ENCODE measurements at regions not wholly inside any gene's neighbourhood (a gene's known extent, or its start where the extent isn't known, plus 50 kb on each side); places are given as distances from the start of the nearest gene placed in this dataset.

DNA sequence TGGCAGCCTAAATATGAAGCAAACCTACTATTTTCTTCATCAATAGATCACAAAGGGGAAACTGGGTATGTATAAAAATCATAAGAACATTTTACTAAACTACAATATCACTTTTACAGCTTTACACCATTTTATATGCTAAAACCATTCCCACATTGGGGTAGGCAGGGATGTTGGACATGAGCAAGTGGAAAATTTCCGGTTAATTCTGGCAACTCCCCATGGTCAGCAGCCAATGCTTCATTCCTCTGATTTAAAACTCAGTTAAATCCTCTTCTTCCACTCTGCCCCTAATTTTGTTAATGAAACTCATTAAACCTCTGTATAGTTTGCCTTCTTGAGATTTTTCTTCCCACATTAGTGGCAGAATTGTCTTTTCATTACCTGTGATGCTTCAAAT, 552.5 kb upstream of the NECTIN3 start:
- Histone ChIP-seq H2BK12ac (ENCODE audit: insufficient read length, low read depth, low read length) (no peak overlapping the region), H4K20me1 (ENCODE audit: control insufficient read depth, insufficient read depth, insufficient read length) (no peaks in the 10 kb centered on the region), H3K18ac (ENCODE audit: insufficient read length, low read depth, low read length) (no peak overlapping the region), H2AK5ac (ENCODE audit: insufficient read length, low read length) (no peak overlapping the region), H4K8ac (replicated peaks; ENCODE audit: insufficient read length, low read depth, low read length) (no peak overlapping the region), H2BK5ac (ENCODE audit: insufficient read length, low read length) (no peak overlapping the region), H2BK15ac (ENCODE audit: low read depth, low read length) (no peak overlapping the region), H3K23ac (ENCODE audit: insufficient read length, low read depth, low read length) (no peak overlapping the region), H3K4me1 (ENCODE audit: insufficient read depth, low read length) (no peaks in the 10 kb centered on the region), H3K56ac (ENCODE audit: insufficient read length, low read depth, low read length) (no peak overlapping the region), H3K23me2 (ENCODE audit: insufficient read length, low read depth, low read length, poor library complexity, severe bottlenecking) (no peaks in the 10 kb centered on the region), H4K91ac (ENCODE audit: insufficient read length, low read depth, low read length) (no peak overlapping the region), H3K27ac (ENCODE audit: insufficient read length, low read depth, low read length) (no peak overlapping the region), H3T11ph (ENCODE audit: low read length) (no peak overlapping the region), H3K79me2 (ENCODE audit: insufficient read depth, low read length) (no peaks in the 10 kb centered on the region), H3K4ac (ENCODE audit: low read depth, low read length) (no peak overlapping the region), H2BK20ac (ENCODE audit: low read depth, low read length, poor library complexity, severe bottlenecking) (no peak overlapping the region), H2AFZ (ENCODE audit: low read length) (no peak overlapping the region), H3K27me3 (ENCODE audit: insufficient read depth, low read length) (no peaks in the 10 kb centered on the region), H3K79me1 (ENCODE audit: insufficient read depth, low read depth, low read length, poor library complexity, severe bottlenecking) (no peaks in the 10 kb centered on the region), H3K9ac (ENCODE audit: extremely low read depth, insufficient read length, low read length) (no peak overlapping the region), H2BK120ac (ENCODE audit: low read depth, low read length, poor library complexity, severe bottlenecking) (no peak overlapping the region), H4K5ac (ENCODE audit: insufficient read length, low read depth, low read length) (no peak overlapping the region), H3K14ac (ENCODE audit: insufficient read depth, low read length) (no peak overlapping the region), H3K9me3 (ENCODE audit: control insufficient read depth, low read depth, low read length) (no peaks in the 10 kb centered on the region), H3K4me2 (ENCODE audit: insufficient read depth, insufficient read length, low read length) (no peak overlapping the region)
- no peaks in the 10 kb centered on the region for H3K27me3 Mint-ChIP-seq (ENCODE audit: low read depth)
- H3K9me3 Mint-ChIP-seq: peaks cover 3 to 6% of the 10 kb centered on the region in 2 experiments; a peak in 3 of 5 replicates
- WGBS (ENCODE audit: extremely low coverage, insufficient read length, low lambda C conversion rate): no CpG with 5 or more reads among the region's 1 CpG
- peaks cover 2 to 7% (median 5%) of the 10 kb centered on the region in 3 experiments; a peak in 6 of 7 replicates for H3K36me3 Mint-ChIP-seq (ENCODE audit: insufficient read depth in 1 of 3, low read depth in 3 of 3)
- H3K27ac Mint-ChIP-seq: no peak overlapping the region
- no peak overlapping the region for H3K4me3 Mint-ChIP-seq
- TF ChIP-seq, protein P1, sequence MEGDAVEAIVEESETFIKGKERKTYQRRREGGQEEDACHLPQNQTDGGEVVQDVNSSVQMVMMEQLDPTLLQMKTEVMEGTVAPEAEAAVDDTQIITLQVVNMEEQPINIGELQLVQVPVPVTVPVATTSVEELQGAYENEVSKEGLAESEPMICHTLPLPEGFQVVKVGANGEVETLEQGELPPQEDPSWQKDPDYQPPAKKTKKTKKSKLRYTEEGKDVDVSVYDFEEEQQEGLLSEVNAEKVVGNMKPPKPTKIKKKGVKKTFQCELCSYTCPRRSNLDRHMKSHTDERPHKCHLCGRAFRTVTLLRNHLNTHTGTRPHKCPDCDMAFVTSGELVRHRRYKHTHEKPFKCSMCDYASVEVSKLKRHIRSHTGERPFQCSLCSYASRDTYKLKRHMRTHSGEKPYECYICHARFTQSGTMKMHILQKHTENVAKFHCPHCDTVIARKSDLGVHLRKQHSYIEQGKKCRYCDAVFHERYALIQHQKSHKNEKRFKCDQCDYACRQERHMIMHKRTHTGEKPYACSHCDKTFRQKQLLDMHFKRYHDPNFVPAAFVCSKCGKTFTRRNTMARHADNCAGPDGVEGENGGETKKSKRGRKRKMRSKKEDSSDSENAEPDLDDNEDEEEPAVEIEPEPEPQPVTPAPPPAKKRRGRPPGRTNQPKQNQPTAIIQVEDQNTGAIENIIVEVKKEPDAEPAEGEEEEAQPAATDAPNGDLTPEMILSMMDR (conservative IDR thresholded peaks at IDR 0.05): no peak
- peaks cover 3 to 5% of the 10 kb centered on the region in 2 experiments for H3K4me1 Mint-ChIP-seq
- no peak for DNase-seq

All from H9 (cell line).